HEK293 (cell line): ENCODE measurements at regions not wholly inside any gene's neighbourhood (a gene's known extent, or its start where the extent isn't known, plus 50 kb on each side); places are given as distances from the start of the nearest gene placed in this dataset.

Experiments
- CTCF ChIA-PET: fragments of 350-600 bp; formaldehyde crosslinking; extraction: SDS; loops from one replicate; lab custom pipeline; 2021; ENCODE audit warnings: antibody characterized with exemption; lab: Yijun Ruan, JAX
- POLR2A ChIA-PET: fragments of 300-600 bp; formaldehyde crosslinking; extraction: SDS; loops from one replicate; lab custom pipeline; 2020; ENCODE audit warnings: antibody characterized with exemption, inconsistent platforms; lab: Yijun Ruan, JAX
- H3K27ac ChIP-seq: fragments of 200-500 bp; sonication (Bioruptor generic); 2 replicates; pipeline ENCODE4 v1.5.1; 2014; ENCODE audit warnings: low read depth, low read length, control low read depth, inconsistent platforms; ENCODE audit errors: extremely low read depth
- H3K36me3 ChIP-seq, 2 experiments: fragments of 200-500 bp in 1 of 2; sonication (Bioruptor generic) in 1 of 2; 1 replicate in 1 of 2; 2 replicates in 1 of 2; pipeline ENCODE4 v1.5.1; 2014 to 2017; ENCODE audit warnings: inconsistent platforms in 2 of 2, low read length in 2 of 2; ENCODE audit not compliant: control insufficient read depth in 2 of 2, insufficient read depth in 1 of 2
- H3K4me1 ChIP-seq: fragments of 200-500 bp; sonication (Bioruptor generic); 2 replicates; pipeline ENCODE4 v1.5.1; 2014; ENCODE audit warnings: mild to moderate bottlenecking, low read length, inconsistent platforms; ENCODE audit not compliant: control insufficient read depth, insufficient read depth
- H3K4me3 ChIP-seq: 2 replicates; pipeline ENCODE4 v1.5.1; 2011; ENCODE audit warnings: low read depth, mild to moderate bottlenecking, control low read depth, low read length, moderate library complexity
- H3K9me3 ChIP-seq: fragments of 200-500 bp; sonication (Bioruptor generic); 2 replicates; pipeline ENCODE4 v1.5.1; 2014; ENCODE audit warnings: low read depth, low read length, inconsistent platforms; ENCODE audit not compliant: control insufficient read depth, insufficient read depth
- GLIS1 ChIP-seq: fragments of 450-650 bp; formaldehyde crosslinking; IDR thresholded peaks from 2 replicates; pipeline ENCODE4 v1.5.1; 2016; ENCODE audit warnings: missing biosample characterization, missing genetic modification characterization
- GLIS2 ChIP-seq: fragments of 450-650 bp; formaldehyde crosslinking; IDR thresholded peaks from 2 replicates; pipeline ENCODE4 v1.5.1; 2016; ENCODE audit warnings: missing biosample characterization, missing genetic modification characterization
- KLF16 ChIP-seq: fragments of 450-650 bp; formaldehyde crosslinking; IDR thresholded peaks from 2 replicates; pipeline ENCODE4 v1.5.1; 2017; ENCODE audit warnings: missing biosample characterization, missing genetic modification characterization
- TCF7L2 ChIP-seq: IDR thresholded peaks from 2 replicates; pipeline ENCODE4 v1.6.1; 2011; ENCODE audit warnings: low read depth, mild to moderate bottlenecking, inconsistent platforms, low read length, moderate library complexity, borderline replicate concordance
- ZNF174 ChIP-seq: fragments of 450-650 bp; formaldehyde crosslinking; IDR thresholded peaks from 2 replicates; pipeline ENCODE4 v1.5.0; 2017; ENCODE audit warnings: missing biosample characterization, mild to moderate bottlenecking, missing genetic modification characterization
- ZNF214 ChIP-seq: fragments of 450-650 bp; formaldehyde crosslinking; IDR thresholded peaks from 2 replicates; pipeline ENCODE4 v1.5.1; 2017; ENCODE audit warnings: missing biosample characterization, mild to moderate bottlenecking, missing genetic modification characterization, borderline replicate concordance
- ZNF423 ChIP-seq: fragments of 450-650 bp; formaldehyde crosslinking; IDR thresholded peaks from 2 replicates; pipeline ENCODE4 v1.5.1; 2016; ENCODE audit warnings: missing biosample characterization, missing genetic modification characterization
- ZNF621 ChIP-seq: fragments of 450-650 bp; formaldehyde crosslinking; IDR thresholded peaks from 2 replicates; pipeline ENCODE4 v1.5.1; 2017; ENCODE audit warnings: missing biosample characterization, missing genetic modification characterization
- ZNF768 ChIP-seq: fragments of 450-650 bp; formaldehyde crosslinking; IDR thresholded peaks from 2 replicates; pipeline ENCODE4 v1.5.1; 2018; ENCODE audit warnings: missing biosample characterization, mild to moderate bottlenecking, missing genetic modification characterization
- ZNF777 ChIP-seq: fragments of 450-650 bp; formaldehyde crosslinking; IDR thresholded peaks from 2 replicates; pipeline ENCODE4 v1.5.1; 2017; ENCODE audit warnings: missing biosample characterization, missing genetic modification characterization, borderline replicate concordance
- ZNF830 ChIP-seq: fragments of 450-650 bp; IDR thresholded peaks from 2 replicates; pipeline ENCODE4 v1.5.0; 2018; ENCODE audit warnings: missing biosample characterization, missing genetic modification characterization, low read depth, mild to moderate bottlenecking, moderate library complexity
- TF ChIP-seq, protein P1 (sequence below): fragments of 450-650 bp; formaldehyde crosslinking; IDR thresholded peaks from 2 replicates; pipeline ENCODE4 v1.5.0; 2017; ENCODE audit warnings: missing biosample characterization, missing genetic modification characterization, borderline replicate concordance
- TF ChIP-seq, protein P2 (sequence below): fragments of 450-650 bp; formaldehyde crosslinking; IDR thresholded peaks from 2 replicates; pipeline ENCODE4 v1.5.1; 2017; ENCODE audit warnings: missing biosample characterization, mild to moderate bottlenecking, missing genetic modification characterization, moderate library complexity
- TF ChIP-seq, protein P3 (sequence below): fragments of 450-650 bp; formaldehyde crosslinking; IDR thresholded peaks from 2 replicates; pipeline ENCODE4 v1.5.1; 2017; ENCODE audit warnings: missing biosample characterization, missing genetic modification characterization
- TF ChIP-seq, protein P4 (sequence below): fragments of 450-650 bp; formaldehyde crosslinking; IDR thresholded peaks from 2 replicates; pipeline ENCODE4; 2016; ENCODE audit warnings: missing biosample characterization, missing genetic modification characterization
- TF ChIP-seq, protein P5 (sequence below): fragments of 450-650 bp; formaldehyde crosslinking; IDR thresholded peaks from 2 replicates; pipeline ENCODE4 v1.5.1; 2016; ENCODE audit warnings: missing biosample characterization, missing genetic modification characterization

- Histone ChIP-seq H3K4me3 (no peak overlapping the region), H3K36me3 (no peaks in the 10 kb centered on the region), H3K9me3 (no peaks in the 10 kb centered on the region), H3K27ac (no peak overlapping the region), H3K4me1 (peaks cover 3% of the 10 kb centered on the region; the same call in 1 of the 2 replicates)
- TF ChIP-seq ZNF214 (tag by site-specific recombination) (no peak), TCF7L2 (no peak), ZNF777 (no peak), GLIS2 (tag by site-specific recombination) (no peak), ZNF621 (no peak), GLIS1 (no peak), ZNF830 (tag by site-specific recombination) (no peak), KLF16 (tag by site-specific recombination) (no peak), ZNF423 (tag by site-specific recombination) (no peak), ZNF174 (tag by site-specific recombination) (no peak)
- TF ChIP-seq, protein P1, sequence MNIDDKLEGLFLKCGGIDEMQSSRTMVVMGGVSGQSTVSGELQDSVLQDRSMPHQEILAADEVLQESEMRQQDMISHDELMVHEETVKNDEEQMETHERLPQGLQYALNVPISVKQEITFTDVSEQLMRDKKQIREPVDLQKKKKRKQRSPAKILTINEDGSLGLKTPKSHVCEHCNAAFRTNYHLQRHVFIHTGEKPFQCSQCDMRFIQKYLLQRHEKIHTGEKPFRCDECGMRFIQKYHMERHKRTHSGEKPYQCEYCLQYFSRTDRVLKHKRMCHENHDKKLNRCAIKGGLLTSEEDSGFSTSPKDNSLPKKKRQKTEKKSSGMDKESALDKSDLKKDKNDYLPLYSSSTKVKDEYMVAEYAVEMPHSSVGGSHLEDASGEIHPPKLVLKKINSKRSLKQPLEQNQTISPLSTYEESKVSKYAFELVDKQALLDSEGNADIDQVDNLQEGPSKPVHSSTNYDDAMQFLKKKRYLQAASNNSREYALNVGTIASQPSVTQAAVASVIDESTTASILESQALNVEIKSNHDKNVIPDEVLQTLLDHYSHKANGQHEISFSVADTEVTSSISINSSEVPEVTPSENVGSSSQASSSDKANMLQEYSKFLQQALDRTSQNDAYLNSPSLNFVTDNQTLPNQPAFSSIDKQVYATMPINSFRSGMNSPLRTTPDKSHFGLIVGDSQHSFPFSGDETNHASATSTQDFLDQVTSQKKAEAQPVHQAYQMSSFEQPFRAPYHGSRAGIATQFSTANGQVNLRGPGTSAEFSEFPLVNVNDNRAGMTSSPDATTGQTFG (tag by site-specific recombination): no peak
- TF ChIP-seq, protein P2, sequence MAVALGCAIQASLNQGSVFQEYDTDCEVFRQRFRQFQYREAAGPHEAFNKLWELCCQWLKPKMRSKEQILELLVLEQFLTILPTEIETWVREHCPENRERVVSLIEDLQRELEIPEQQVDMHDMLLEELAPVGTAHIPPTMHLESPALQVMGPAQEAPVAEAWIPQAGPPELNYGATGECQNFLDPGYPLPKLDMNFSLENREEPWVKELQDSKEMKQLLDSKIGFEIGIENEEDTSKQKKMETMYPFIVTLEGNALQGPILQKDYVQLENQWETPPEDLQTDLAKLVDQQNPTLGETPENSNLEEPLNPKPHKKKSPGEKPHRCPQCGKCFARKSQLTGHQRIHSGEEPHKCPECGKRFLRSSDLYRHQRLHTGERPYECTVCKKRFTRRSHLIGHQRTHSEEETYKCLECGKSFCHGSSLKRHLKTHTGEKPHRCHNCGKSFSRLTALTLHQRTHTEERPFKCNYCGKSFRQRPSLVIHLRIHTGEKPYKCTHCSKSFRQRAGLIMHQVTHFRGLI (tag by site-specific recombination): no peak
- TF ChIP-seq, protein P3, sequence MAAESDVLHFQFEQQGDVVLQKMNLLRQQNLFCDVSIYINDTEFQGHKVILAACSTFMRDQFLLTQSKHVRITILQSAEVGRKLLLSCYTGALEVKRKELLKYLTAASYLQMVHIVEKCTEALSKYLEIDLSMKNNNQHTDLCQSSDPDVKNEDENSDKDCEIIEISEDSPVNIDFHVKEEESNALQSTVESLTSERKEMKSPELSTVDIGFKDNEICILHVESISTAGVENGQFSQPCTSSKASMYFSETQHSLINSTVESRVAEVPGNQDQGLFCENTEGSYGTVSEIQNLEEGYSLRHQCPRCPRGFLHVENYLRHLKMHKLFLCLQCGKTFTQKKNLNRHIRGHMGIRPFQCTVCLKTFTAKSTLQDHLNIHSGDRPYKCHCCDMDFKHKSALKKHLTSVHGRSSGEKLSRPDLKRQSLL (tag by site-specific recombination): no peak
- TF ChIP-seq, protein P4, sequence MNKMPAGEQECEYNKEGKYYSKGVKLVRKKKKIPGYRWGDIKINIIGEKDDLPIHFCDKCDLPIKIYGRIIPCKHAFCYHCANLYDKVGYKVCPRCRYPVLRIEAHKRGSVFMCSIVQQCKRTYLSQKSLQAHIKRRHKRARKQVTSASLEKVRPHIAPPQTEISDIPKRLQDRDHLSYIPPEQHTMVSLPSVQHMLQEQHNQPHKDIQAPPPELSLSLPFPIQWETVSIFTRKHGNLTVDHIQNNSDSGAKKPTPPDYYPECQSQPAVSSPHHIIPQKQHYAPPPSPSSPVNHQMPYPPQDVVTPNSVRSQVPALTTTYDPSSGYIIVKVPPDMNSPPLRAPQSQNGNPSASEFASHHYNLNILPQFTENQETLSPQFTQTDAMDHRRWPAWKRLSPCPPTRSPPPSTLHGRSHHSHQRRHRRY (tag by site-specific recombination): no peak
- TF ChIP-seq, protein P5, sequence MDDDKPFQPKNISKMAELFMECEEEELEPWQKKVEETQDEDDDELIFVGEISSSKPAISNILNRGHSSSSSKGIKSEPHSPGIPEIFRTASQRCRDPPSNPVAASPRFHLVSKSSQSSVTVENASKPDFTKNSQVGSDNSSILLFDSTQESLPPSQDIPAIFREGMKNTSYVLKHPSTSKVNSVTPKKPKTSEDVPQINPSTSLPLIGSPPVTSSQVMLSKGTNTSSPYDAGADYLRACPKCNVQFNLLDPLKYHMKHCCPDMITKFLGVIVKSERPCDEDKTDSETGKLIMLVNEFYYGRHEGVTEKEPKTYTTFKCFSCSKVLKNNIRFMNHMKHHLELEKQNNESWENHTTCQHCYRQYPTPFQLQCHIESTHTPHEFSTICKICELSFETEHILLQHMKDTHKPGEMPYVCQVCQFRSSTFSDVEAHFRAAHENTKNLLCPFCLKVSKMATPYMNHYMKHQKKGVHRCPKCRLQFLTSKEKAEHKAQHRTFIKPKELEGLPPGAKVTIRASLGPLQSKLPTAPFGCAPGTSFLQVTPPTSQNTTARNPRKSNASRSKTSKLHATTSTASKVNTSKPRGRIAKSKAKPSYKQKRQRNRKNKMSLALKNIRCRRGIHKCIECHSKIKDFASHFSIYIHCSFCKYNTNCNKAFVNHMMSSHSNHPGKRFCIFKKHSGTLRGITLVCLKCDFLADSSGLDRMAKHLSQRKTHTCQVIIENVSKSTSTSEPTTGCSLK: no peak
- ChIA-PET CTCF (no interaction called here), POLR2A (no interaction called here)
These were observed 228.2 kb downstream of the RFPL4B start for GRCh38 chr6:112575309-112575834.

DNA sequence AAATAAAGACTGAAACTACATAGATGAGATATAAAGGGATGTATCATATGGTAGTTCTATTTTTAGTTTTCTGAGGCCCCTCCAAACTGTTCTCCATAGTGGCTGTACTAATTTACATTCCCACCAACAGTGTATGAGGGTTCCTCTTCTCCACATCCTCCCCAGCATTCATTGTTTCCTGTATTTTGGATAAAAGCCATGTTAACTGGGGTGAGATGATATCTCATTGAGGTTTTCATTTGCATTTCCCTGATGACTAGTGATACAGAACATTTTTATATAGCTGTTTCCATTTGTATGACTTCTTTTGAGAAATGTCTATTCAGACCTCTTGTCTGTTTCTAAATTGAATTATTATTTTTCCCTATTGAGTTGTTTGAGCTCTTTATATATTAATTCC lies 229.3 kb downstream of the RFPL4B start:
- ChIA-PET CTCF (interaction anchor here (0.6 kb wide), 1 partner anchor 19 kb away, joined by 5 read pairs; no protein-coding TSS in a partner anchor), POLR2A (no interaction called here)
- no peaks in the 10 kb centered on the region for H3K9me3 ChIP-seq

More for the DNA sequence above, 229.3 kb downstream of the RFPL4B start:
- no peak for TF ChIP-seq ZNF768 (tag by site-specific recombination)
- Histone ChIP-seq H3K4me3 (no peak overlapping the region), H3K27ac (no peak overlapping the region), H3K36me3 (no peaks in the 10 kb centered on the region), H3K4me1 (peaks cover 2% of the 10 kb centered on the region; the same call in 1 of the 2 replicates)
